ENCODE measurements at regions not wholly inside any gene's neighbourhood (a gene's known extent, or its start where the extent isn't known, plus 50 kb on each side); places are given as distances from the start of the nearest gene placed in this dataset.

GRCh38 chr6:126204126-126204525 lies 135.8 kb upstream of the CENPW start:
- TF ChIP-seq, protein P1, sequence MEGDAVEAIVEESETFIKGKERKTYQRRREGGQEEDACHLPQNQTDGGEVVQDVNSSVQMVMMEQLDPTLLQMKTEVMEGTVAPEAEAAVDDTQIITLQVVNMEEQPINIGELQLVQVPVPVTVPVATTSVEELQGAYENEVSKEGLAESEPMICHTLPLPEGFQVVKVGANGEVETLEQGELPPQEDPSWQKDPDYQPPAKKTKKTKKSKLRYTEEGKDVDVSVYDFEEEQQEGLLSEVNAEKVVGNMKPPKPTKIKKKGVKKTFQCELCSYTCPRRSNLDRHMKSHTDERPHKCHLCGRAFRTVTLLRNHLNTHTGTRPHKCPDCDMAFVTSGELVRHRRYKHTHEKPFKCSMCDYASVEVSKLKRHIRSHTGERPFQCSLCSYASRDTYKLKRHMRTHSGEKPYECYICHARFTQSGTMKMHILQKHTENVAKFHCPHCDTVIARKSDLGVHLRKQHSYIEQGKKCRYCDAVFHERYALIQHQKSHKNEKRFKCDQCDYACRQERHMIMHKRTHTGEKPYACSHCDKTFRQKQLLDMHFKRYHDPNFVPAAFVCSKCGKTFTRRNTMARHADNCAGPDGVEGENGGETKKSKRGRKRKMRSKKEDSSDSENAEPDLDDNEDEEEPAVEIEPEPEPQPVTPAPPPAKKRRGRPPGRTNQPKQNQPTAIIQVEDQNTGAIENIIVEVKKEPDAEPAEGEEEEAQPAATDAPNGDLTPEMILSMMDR (IDR thresholded peaks at IDR 0.05): no peak
- no peak for TF ChIP-seq POLR2A (IDR thresholded peaks at IDR 0.05)
